Renal cortical epithelial cell (primary cell): ENCODE measurements at regions not wholly inside any gene's neighbourhood (a gene's known extent, or its start where the extent isn't known, plus 50 kb on each side); places are given as distances from the start of the nearest gene placed in this dataset.

Experiments
- DNase-seq: peaks from one replicate; pipeline ENCODE4 v3.0.0-alpha.2; 2011; ENCODE audit warnings: low read depth

- no peak for DNase-seq
These were observed 62.3 kb upstream of the KLHL29 start for GRCh38 chr2:23322567-23323197.

GRCh38 chr2:23323198-23323916, 61.6 kb upstream of the KLHL29 start:
- DNase-seq = no peak

DNA sequence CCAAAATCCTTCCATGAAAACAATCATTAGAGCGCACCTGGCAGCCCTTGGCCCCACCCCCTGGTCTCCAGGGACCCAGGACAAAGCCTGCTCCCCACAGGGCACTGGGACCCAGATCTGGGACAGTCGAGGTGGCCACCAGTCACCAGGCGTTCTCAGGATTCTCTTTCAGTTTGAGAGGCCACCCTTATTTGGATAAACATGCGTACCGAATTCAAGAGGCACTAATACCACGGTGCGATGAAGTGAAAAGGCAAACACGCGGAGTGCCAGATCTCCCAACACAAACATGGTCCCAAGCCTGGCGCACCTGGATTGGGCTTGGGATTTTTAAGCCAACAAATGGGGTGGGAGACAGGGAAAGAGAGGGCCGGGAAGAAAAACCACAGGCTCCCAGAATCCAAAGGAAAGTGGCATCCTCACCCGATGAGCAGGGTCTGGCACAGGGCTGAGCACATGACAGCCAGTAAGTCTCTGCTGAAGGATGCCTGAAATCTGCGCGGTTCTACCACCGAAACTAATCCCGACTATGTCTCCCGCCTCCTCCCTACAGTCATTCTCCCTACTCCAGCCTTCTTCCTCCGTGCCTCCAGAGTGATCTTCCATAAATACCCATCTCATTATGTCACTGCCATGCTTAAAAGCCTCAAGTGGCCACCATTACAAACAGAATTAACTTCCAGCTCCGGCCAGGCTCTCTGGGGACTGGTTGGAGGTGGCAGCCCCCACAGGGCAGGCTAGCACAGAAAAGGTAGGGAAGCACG, 60.9 kb upstream of the KLHL29 start:
- no peak for DNase-seq

- no peak for DNase-seq
These were observed 58.6 kb upstream of the KLHL29 start for GRCh38 chr2:23326330-23326729.

DNA sequence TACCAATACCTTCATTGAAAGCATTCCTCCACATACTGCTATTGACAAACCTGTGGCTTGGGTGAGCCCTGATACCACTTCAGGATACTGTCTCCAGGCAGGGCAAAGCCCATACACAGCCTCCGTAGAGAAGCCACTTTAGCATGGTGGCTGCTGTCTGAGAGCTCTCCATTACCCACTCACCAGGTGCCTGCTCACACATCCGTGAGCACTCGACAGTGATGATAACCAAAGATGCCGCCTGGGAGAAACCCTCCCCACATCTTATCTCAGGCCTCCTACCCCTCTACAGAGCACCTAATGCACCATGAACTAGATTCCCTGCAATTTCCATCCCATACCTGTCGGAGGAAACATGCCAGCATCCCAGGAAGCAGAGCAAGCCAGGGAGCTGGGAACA, 57.6 kb upstream of the KLHL29 start:
- no peak for DNase-seq

- no peak for DNase-seq
These were observed 57.1 kb upstream of the KLHL29 start for GRCh38 chr2:23327887-23328286.

DNA sequence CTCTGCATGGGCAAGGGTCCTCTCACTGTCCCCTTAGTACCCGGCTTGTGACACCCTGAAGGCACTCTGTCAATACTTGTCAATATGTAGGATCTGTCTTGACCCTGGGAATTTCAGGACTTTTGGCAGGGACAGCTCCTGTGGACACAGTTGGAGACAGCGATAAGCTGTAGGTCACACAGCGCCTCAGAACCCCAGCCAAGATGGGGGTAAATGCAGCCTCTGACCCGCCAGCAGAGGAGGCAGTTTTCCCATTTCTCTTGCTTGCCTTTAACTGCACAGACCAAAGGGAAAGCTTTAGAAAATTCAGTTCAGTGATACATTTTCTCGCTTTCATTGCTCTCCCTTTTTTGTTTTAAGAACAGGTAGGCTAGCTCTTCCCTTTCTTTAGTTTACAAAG, 54.8 kb upstream of the KLHL29 start:
- no peak for DNase-seq
